ENCODE measurements at regions not wholly inside any gene's neighbourhood (a gene's known extent, or its start where the extent isn't known, plus 50 kb on each side); places are given as distances from the start of the nearest gene placed in this dataset.

- TF ChIP-seq, protein P1, sequence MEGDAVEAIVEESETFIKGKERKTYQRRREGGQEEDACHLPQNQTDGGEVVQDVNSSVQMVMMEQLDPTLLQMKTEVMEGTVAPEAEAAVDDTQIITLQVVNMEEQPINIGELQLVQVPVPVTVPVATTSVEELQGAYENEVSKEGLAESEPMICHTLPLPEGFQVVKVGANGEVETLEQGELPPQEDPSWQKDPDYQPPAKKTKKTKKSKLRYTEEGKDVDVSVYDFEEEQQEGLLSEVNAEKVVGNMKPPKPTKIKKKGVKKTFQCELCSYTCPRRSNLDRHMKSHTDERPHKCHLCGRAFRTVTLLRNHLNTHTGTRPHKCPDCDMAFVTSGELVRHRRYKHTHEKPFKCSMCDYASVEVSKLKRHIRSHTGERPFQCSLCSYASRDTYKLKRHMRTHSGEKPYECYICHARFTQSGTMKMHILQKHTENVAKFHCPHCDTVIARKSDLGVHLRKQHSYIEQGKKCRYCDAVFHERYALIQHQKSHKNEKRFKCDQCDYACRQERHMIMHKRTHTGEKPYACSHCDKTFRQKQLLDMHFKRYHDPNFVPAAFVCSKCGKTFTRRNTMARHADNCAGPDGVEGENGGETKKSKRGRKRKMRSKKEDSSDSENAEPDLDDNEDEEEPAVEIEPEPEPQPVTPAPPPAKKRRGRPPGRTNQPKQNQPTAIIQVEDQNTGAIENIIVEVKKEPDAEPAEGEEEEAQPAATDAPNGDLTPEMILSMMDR (IDR thresholded peaks at IDR 0.05), result no peak
- TF ChIP-seq POLR2AphosphoS5 (IDR thresholded peaks at IDR 0.05) (no peak), POLR2A (IDR thresholded peaks at IDR 0.05) (no peak)
These were observed 96.7 kb upstream of the SSTR1 start for GRCh38 chr14:38111046-38111445.
